T-helper 1 cell treated with Interleukin-12 subunit alpha and Interleukin-12 subunit beta and Interleukin-4 antibody, amounts not matched to agents 30 μg/mL and 1 μg/mL, for 36 hours (primary cell): ENCODE measurements at regions not wholly inside any gene's neighbourhood (a gene's known extent, or its start where the extent isn't known, plus 50 kb on each side); places are given as distances from the start of the nearest gene placed in this dataset.

Experiments
- H3K27ac Mint-ChIP-seq: one replicate; pipeline ENCODE4 v1.8.0; 2021; ENCODE audit warnings: mild to moderate bottlenecking, mixed read lengths
- H3K27me3 Mint-ChIP-seq: one replicate; pipeline ENCODE4 v1.8.0; 2021; ENCODE audit warnings: low read depth, mixed read lengths
- H3K36me3 Mint-ChIP-seq: one replicate; pipeline ENCODE4 v1.8.0; 2021; ENCODE audit warnings: low read depth, mixed read lengths
- H3K4me1 Mint-ChIP-seq: one replicate; pipeline ENCODE4 v1.8.0; 2021; ENCODE audit warnings: low read depth, mixed read lengths
- H3K4me3 Mint-ChIP-seq: one replicate; pipeline ENCODE4 v1.8.0; 2021; ENCODE audit warnings: mild to moderate bottlenecking, moderate library complexity, mixed read lengths
- H3K9me3 Mint-ChIP-seq: one replicate; pipeline ENCODE4 v1.8.0; 2021; ENCODE audit warnings: mixed read lengths

GRCh38 chr13:70363991-70364390 lies 255.7 kb upstream of the KLHL1 start:
- no peaks in the 10 kb centered on the region for H3K36me3 Mint-ChIP-seq
- H3K4me1 Mint-ChIP-seq: no peaks in the 10 kb centered on the region
- no peak overlapping the region for H3K27ac Mint-ChIP-seq
- H3K4me3 Mint-ChIP-seq: no peak overlapping the region
- no peaks in the 10 kb centered on the region for H3K9me3 Mint-ChIP-seq
- no peaks in the 10 kb centered on the region for H3K27me3 Mint-ChIP-seq

- Mint-ChIP-seq H3K27me3 (no peaks in the 10 kb centered on the region), H3K4me1 (no peaks in the 10 kb centered on the region), H3K4me3 (no peak overlapping the region), H3K27ac (no peak overlapping the region), H3K9me3 (no peaks in the 10 kb centered on the region), H3K36me3 (no peaks in the 10 kb centered on the region)
Measured at GRCh38 chr13:70362820-70363570, 254.7 kb upstream of the KLHL1 start.

GRCh38 chr13:70357031-70357430 lies 248.8 kb upstream of the KLHL1 start:
- no peaks in the 10 kb centered on the region for H3K36me3 Mint-ChIP-seq
- no peak overlapping the region for H3K27ac Mint-ChIP-seq
- no peak overlapping the region for H3K4me3 Mint-ChIP-seq

GRCh38 chr13:70353096-70353495 lies 244.8 kb upstream of the KLHL1 start:
- Mint-ChIP-seq H3K27ac (no peak overlapping the region), H3K27me3 (no peaks in the 10 kb centered on the region), H3K9me3 (peaks cover 3% of the 10 kb centered on the region), H3K36me3 (no peaks in the 10 kb centered on the region), H3K4me1 (no peaks in the 10 kb centered on the region), H3K4me3 (no peak overlapping the region)

More at GRCh38 chr13:70357031-70357430, 248.8 kb upstream of the KLHL1 start:
- H3K4me1 Mint-ChIP-seq: no peaks in the 10 kb centered on the region
- no peaks in the 10 kb centered on the region for H3K9me3 Mint-ChIP-seq
- H3K27me3 Mint-ChIP-seq: no peaks in the 10 kb centered on the region

- H3K27ac Mint-ChIP-seq: no peak overlapping the region
- H3K36me3 Mint-ChIP-seq: no peaks in the 10 kb centered on the region
- H3K9me3 Mint-ChIP-seq: peaks cover 3% of the 10 kb centered on the region
- no peaks in the 10 kb centered on the region for H3K4me1 Mint-ChIP-seq
- H3K27me3 Mint-ChIP-seq: no peaks in the 10 kb centered on the region
- H3K4me3 Mint-ChIP-seq: no peak overlapping the region
Measured at GRCh38 chr13:70347947-70348620, 239.8 kb upstream of the KLHL1 start.

- Mint-ChIP-seq H3K36me3 (no peaks in the 10 kb centered on the region), H3K27me3 (no peaks in the 10 kb centered on the region), H3K9me3 (no peaks in the 10 kb centered on the region), H3K27ac (no peak overlapping the region), H3K4me3 (no peak overlapping the region), H3K4me1 (no peaks in the 10 kb centered on the region)
Measured at GRCh38 chr13:70339738-70340137, 231.5 kb upstream of the KLHL1 start.

GRCh38 chr13:70338609-70339008 lies 230.4 kb upstream of the KLHL1 start:
- Mint-ChIP-seq H3K4me3 (no peak overlapping the region), H3K27me3 (no peaks in the 10 kb centered on the region), H3K36me3 (no peaks in the 10 kb centered on the region), H3K9me3 (no peaks in the 10 kb centered on the region), H3K4me1 (no peaks in the 10 kb centered on the region), H3K27ac (no peak overlapping the region)

- Mint-ChIP-seq H3K27me3 (no peaks in the 10 kb centered on the region), H3K9me3 (no peaks in the 10 kb centered on the region), H3K4me1 (no peaks in the 10 kb centered on the region), H3K4me3 (no peak overlapping the region), H3K36me3 (no peaks in the 10 kb centered on the region), H3K27ac (no peak overlapping the region)
Measured at GRCh38 chr13:70336866-70337265, 228.6 kb upstream of the KLHL1 start.

GRCh38 chr13:70333752-70334151 lies 225.5 kb upstream of the KLHL1 start:
- Mint-ChIP-seq H3K4me3 (no peak overlapping the region), H3K27ac (no peak overlapping the region), H3K36me3 (no peaks in the 10 kb centered on the region)

GRCh38 chr13:70330697-70331361 lies 222.6 kb upstream of the KLHL1 start:
- H3K4me1 Mint-ChIP-seq: no peaks in the 10 kb centered on the region
- H3K27ac Mint-ChIP-seq: no peak overlapping the region

More at GRCh38 chr13:70333752-70334151, 225.5 kb upstream of the KLHL1 start:
- H3K27me3 Mint-ChIP-seq: no peaks in the 10 kb centered on the region
- H3K4me1 Mint-ChIP-seq: no peaks in the 10 kb centered on the region
- no peaks in the 10 kb centered on the region for H3K9me3 Mint-ChIP-seq

GRCh38 chr13:70324519-70324918 lies 216.3 kb upstream of the KLHL1 start:
- H3K4me1 Mint-ChIP-seq: no peaks in the 10 kb centered on the region

More at GRCh38 chr13:70330697-70331361, 222.6 kb upstream of the KLHL1 start:
- no peak overlapping the region for H3K4me3 Mint-ChIP-seq
- H3K36me3 Mint-ChIP-seq: no peaks in the 10 kb centered on the region
- H3K27me3 Mint-ChIP-seq: no peaks in the 10 kb centered on the region
- peaks cover 4% of the 10 kb centered on the region for H3K9me3 Mint-ChIP-seq

GRCh38 chr13:70311191-70311590 lies 202.9 kb upstream of the KLHL1 start:
- Mint-ChIP-seq H3K4me3 (no peak overlapping the region), H3K27ac (no peak overlapping the region), H3K36me3 (no peaks in the 10 kb centered on the region), H3K27me3 (no peaks in the 10 kb centered on the region), H3K4me1 (no peaks in the 10 kb centered on the region), H3K9me3 (no peaks in the 10 kb centered on the region)

More at GRCh38 chr13:70324519-70324918, 216.3 kb upstream of the KLHL1 start:
- Mint-ChIP-seq H3K4me3 (no peak overlapping the region), H3K36me3 (no peaks in the 10 kb centered on the region), H3K27ac (no peak overlapping the region), H3K9me3 (peaks cover 4% of the 10 kb centered on the region), H3K27me3 (no peaks in the 10 kb centered on the region)

GRCh38 chr13:70310396-70311119 lies 202.3 kb upstream of the KLHL1 start:
- Mint-ChIP-seq H3K4me3 (no peak overlapping the region), H3K27ac (no peak overlapping the region), H3K9me3 (no peaks in the 10 kb centered on the region), H3K36me3 (no peaks in the 10 kb centered on the region), H3K27me3 (no peaks in the 10 kb centered on the region), H3K4me1 (no peaks in the 10 kb centered on the region)

- Mint-ChIP-seq H3K4me1 (no peaks in the 10 kb centered on the region), H3K27me3 (no peaks in the 10 kb centered on the region), H3K36me3 (no peaks in the 10 kb centered on the region), H3K4me3 (no peak overlapping the region), H3K9me3 (peaks cover 30% of the 10 kb centered on the region), H3K27ac (no peak overlapping the region)
Measured at GRCh38 chr13:70297189-70297616, 189.0 kb upstream of the KLHL1 start.
